HCT116 (cell line): ENCODE measurements at regions not wholly inside any gene's neighbourhood (a gene's known extent, or its start where the extent isn't known, plus 50 kb on each side); places are given as distances from the start of the nearest gene placed in this dataset.

Experiments
- ATAC-seq: fragments of 200-7000 bp; cut with Tn5 transposase; 2 replicates; pipeline ENCODE4 v1.9.1; 2020; ENCODE audit warnings: mild to moderate bottlenecking, moderate library complexity
- BruUV-seq: library from RNA; stranded (reverse); fragments of 400-500 nt; replicated peaks from 2 replicates; lab custom pipeline; 2021; lab: Mats Ljungman, UMichigan
- CTCF ChIA-PET: fragments of 300-600 bp; sonication (Branson Sonifier 250); formaldehyde crosslinking; loops from one replicate; lab custom pipeline; 2021; ENCODE audit warnings: antibody characterized with exemption; lab: Charles Lee
- POLR2A ChIA-PET: fragments of 300-600, 350-600 bp; sonication (Branson Sonifier 250); formaldehyde crosslinking; loops from one replicate; lab custom pipeline; 2021; ENCODE audit warnings: antibody characterized with exemption; lab: Charles Lee
- RAD21 ChIA-PET, 2 experiments: fragments of 300-600 bp; sonication (Branson Sonifier 250); formaldehyde crosslinking; loops; one replicate each; lab custom pipeline; 2023; ENCODE audit warnings: low total read pairs in 2 of 2; ENCODE audit not compliant: uncharacterized antibody in 2 of 2, unreplicated experiment in 2 of 2, low non-redundant PET in 1 of 2; lab: Charles Lee
- DNase-seq: peaks from one replicate; pipeline ENCODE4 v3.0.0-alpha.2; 2010; ENCODE audit warnings: low read depth, low spot score
- H2AFZ ChIP-seq: fragments of 200-600 bp; shearing (Covaris generic), sonication (generic); 2 replicates; pipeline ENCODE4 v1.6.1; 2017; ENCODE audit warnings: low read depth, mixed run types, mixed read lengths, antibody characterized with exemption, low read length; ENCODE audit not compliant: poor library complexity, severe bottlenecking
- H3K27ac ChIP-seq: 2 replicates; pipeline ENCODE4 v1.5.1; 2012; ENCODE audit warnings: low read depth, low read length
- H3K27me3 ChIP-seq: fragments of 200-600 bp; sonication (generic); 2 replicates; pipeline ENCODE4 v1.6.1; 2016; ENCODE audit warnings: mixed run types, low read length, mixed read lengths; ENCODE audit not compliant: insufficient read depth
- H3K36me3 ChIP-seq, 2 experiments: fragments of 200-500 bp in 1 of 2; fragments of 200-600 bp in 1 of 2; sonication (Bioruptor generic) in 1 of 2; sonication (generic) in 1 of 2; 2 replicates each; pipeline versions ENCODE4 v1.5.1 to v1.6.1; 2014 to 2016; ENCODE audit warnings: low read length in 2 of 2, inconsistent platforms in 1 of 2, mixed read lengths in 1 of 2, mixed run types in 1 of 2; ENCODE audit not compliant: insufficient read depth in 2 of 2, control insufficient read depth in 1 of 2
- H3K4me1 ChIP-seq, 2 experiments: fragments of 200-600 bp in 1 of 2; sonication (generic) in 1 of 2; 2 replicates each; pipeline versions ENCODE4 v1.5.1 to v1.6.1; 2012 to 2017; ENCODE audit warnings: low read length in 2 of 2, inconsistent platforms in 1 of 2, mild to moderate bottlenecking in 1 of 2, mixed read lengths in 1 of 2, mixed run types in 1 of 2, moderate library complexity in 1 of 2; ENCODE audit not compliant: insufficient read depth in 2 of 2, control insufficient read depth in 1 of 2
- H3K4me2 ChIP-seq: fragments of 200-600 bp; sonication (generic); 2 replicates; pipeline ENCODE4 v1.6.1; 2017; ENCODE audit warnings: mixed run types, low read length, mixed read lengths
- H3K4me3 ChIP-seq, 2 experiments: fragments of 200-600 bp in 1 of 2; sonication (generic) in 1 of 2; replicated peaks in 1 of 2; 2 replicates each; pipeline ENCODE4 v1.5.1; 2011 to 2016; ENCODE audit warnings: low read length in 2 of 2, control low read depth in 1 of 2, low read depth in 1 of 2, mild to moderate bottlenecking in 1 of 2, mixed read lengths in 1 of 2, mixed run types in 1 of 2
- H3K79me2 ChIP-seq: fragments of 200-600 bp; sonication (generic); 2 replicates; pipeline ENCODE4 v1.6.1; 2017; ENCODE audit warnings: mild to moderate bottlenecking, mixed run types, low read length, moderate library complexity, mixed read lengths; ENCODE audit not compliant: insufficient read depth
- H3K9ac ChIP-seq: fragments of 200-600 bp; sonication (generic); 2 replicates; pipeline ENCODE4 v1.6.1; 2016; ENCODE audit warnings: low read length, mixed read lengths
- H3K9me2 ChIP-seq: fragments of 200-600 bp; sonication (generic), shearing (Covaris generic); 2 replicates; pipeline ENCODE4 v1.6.1; 2017; ENCODE audit warnings: mixed run types, mild to moderate bottlenecking, moderate library complexity; ENCODE audit not compliant: insufficient read depth
- H3K9me3 ChIP-seq, 2 experiments: fragments of 200-500 bp in 1 of 2; fragments of 200-600 bp in 1 of 2; sonication (Bioruptor generic) in 1 of 2; sonication (generic) in 1 of 2; 2 replicates each; pipeline ENCODE4 v1.6.1; 2014 to 2017; ENCODE audit warnings: low read length in 2 of 2, mixed read lengths in 2 of 2, inconsistent platforms in 1 of 2, low read depth in 1 of 2, mild to moderate bottlenecking in 1 of 2, mixed run types in 1 of 2, moderate library complexity in 1 of 2; ENCODE audit not compliant: control insufficient read depth in 1 of 2, insufficient read depth in 1 of 2
- H4K20me1 ChIP-seq: fragments of 200-600 bp; sonication (generic), shearing (Covaris generic); 2 replicates; pipeline ENCODE4 v1.6.1; 2017; ENCODE audit warnings: mixed run types, mild to moderate bottlenecking, moderate library complexity; ENCODE audit not compliant: insufficient read depth
- CBX3 ChIP-seq: IDR thresholded peaks from 2 replicates; pipeline ENCODE4 v1.6.1; 2012; ENCODE audit warnings: low read depth
- CEBPB ChIP-seq: IDR thresholded peaks from 2 replicates; pipeline ENCODE4 v1.6.1; 2012; ENCODE audit warnings: low read depth
- CTCF ChIP-seq, 3 experiments: fragments of 200-600 bp in 1 of 3; sonication (generic) in 1 of 3; IDR thresholded peaks in 2 of 3; conservative IDR thresholded peaks in 1 of 3; 2 replicates each; pipeline ENCODE4 v1.5.1; 2012 to 2017; ENCODE audit warnings: low read depth in 2 of 3, low read length in 2 of 3, antibody characterized with exemption in 1 of 3, borderline replicate concordance in 1 of 3, control low read depth in 1 of 3, mild to moderate bottlenecking in 1 of 3, mixed read lengths in 1 of 3, mixed run types in 1 of 3, moderate library complexity in 1 of 3; ENCODE audit not compliant: insufficient read depth in 1 of 3
- EZH2phosphoT487 ChIP-seq: fragments of 200-600 bp; IDR thresholded peaks from 2 replicates; pipeline ENCODE4 v1.6.1; 2018; ENCODE audit warnings: antibody characterized with exemption, borderline replicate concordance
- REST ChIP-seq: IDR thresholded peaks from 2 replicates; pipeline ENCODE4 v1.6.1; 2012; ENCODE audit warnings: low read depth
- SP1 ChIP-seq: IDR thresholded peaks from 2 replicates; pipeline ENCODE4 v1.6.1; 2012; ENCODE audit warnings: low read depth
- SRF ChIP-seq: IDR thresholded peaks from 2 replicates; pipeline ENCODE4 v1.6.1; 2012; ENCODE audit warnings: low read depth
- YY1 ChIP-seq: IDR thresholded peaks from 2 replicates; pipeline ENCODE4 v1.6.1; 2011; ENCODE audit warnings: low read length, low read depth, moderate library complexity, mild to moderate bottlenecking; ENCODE audit not compliant: insufficient replicate concordance; ENCODE audit errors: extremely low read depth
- ZNF274 ChIP-seq: fragments of 200-500 bp; sonication (Bioruptor generic); IDR thresholded peaks from 2 replicates; pipeline ENCODE4 v1.6.1; 2014; ENCODE audit warnings: mild to moderate bottlenecking, low read depth, low read length, inconsistent platforms
- intact Hi-C: fragments of 100-400 bp; cut with micrococcal nuclease; formaldehyde crosslinking; loops from 2 replicates; pipeline ENCODE4 v1.10.0; 2022

- H3K9ac ChIP-seq, result no peak overlapping the region
- RAD21 ChIA-PET, result no interaction called here
- DNase-seq (no peak), ATAC-seq (no peak)
- no peaks in the 10 kb centered on the region for H3K9me2 ChIP-seq
- H3K27ac ChIP-seq, result no peak overlapping the region
- no peak overlapping the region for H3K4me2 ChIP-seq
- intact Hi-C loops, result loop anchor here (5.0 kb wide), 1 partner anchor 898 kb away; no protein-coding TSS in a partner anchor
- TF ChIP-seq SP1, result no peak
- no peak for TF ChIP-seq SRF
- TF ChIP-seq CTCF (IDR thresholded peaks at IDR 0.05 in 2 of 3, conservative IDR thresholded peaks at IDR 0.05 in 1 of 3; ENCODE audit: borderline replicate concordance in 1 of 3, insufficient read depth in 1 of 3, low read depth in 2 of 3, low read length in 2 of 3), result no peak
- TF ChIP-seq ZNF274, result no peak
- TF ChIP-seq REST, result no peak
- TF ChIP-seq YY1, result no peak
- no peak for TF ChIP-seq CBX3
- no peak for TF ChIP-seq CEBPB
- TF ChIP-seq EZH2phosphoT487, result no peak
- H2AFZ ChIP-seq, result no peak overlapping the region
- peaks cover 0 to 5% of the 10 kb centered on the region in 2 experiments; a peak in 1 of 4 replicates for H3K4me1 ChIP-seq
- no TSS peak for BruUV-seq
- H3K9me3 ChIP-seq, result no peaks in the 10 kb centered on the region
- no peaks in the 10 kb centered on the region for H3K79me2 ChIP-seq
- CTCF ChIA-PET, result no interaction called here
- no peaks in the 10 kb centered on the region for H4K20me1 ChIP-seq
- no peaks in the 10 kb centered on the region for H3K36me3 ChIP-seq
- no peaks in the 10 kb centered on the region for H3K27me3 ChIP-seq
- POLR2A ChIA-PET, result no interaction called here
- H3K4me3 ChIP-seq, result no peak overlapping the region
Measured at GRCh38 chr5:101675510-101676219, 620.4 kb downstream of the SLCO4C1 start.
